GM21423 (cell line): ENCODE measurements at regions not wholly inside any gene's neighbourhood (a gene's known extent, or its start where the extent isn't known, plus 50 kb on each side); places are given as distances from the start of the nearest gene placed in this dataset.

Source experiments
- ATAC-seq: cut with Tn5 transposase; IDR thresholded peaks from one replicate; pipeline ENCODE4 v1.9.1; 2021; ENCODE audit warnings: mild to moderate bottlenecking, moderate library complexity; ENCODE audit not compliant: unreplicated experiment

- no peak for ATAC-seq
Observed at GRCh38 chrX:39950018-39950688, 147.6 kb downstream of the BCOR start.

GRCh38 chrX:39952989-39953388 lies 144.8 kb downstream of the BCOR start:
- no peak for ATAC-seq

- ATAC-seq, result no peak
Observed at GRCh38 chrX:39953879-39954278, 143.9 kb downstream of the BCOR start.

GRCh38 chrX:39954851-39955250 lies 142.9 kb downstream of the BCOR start:
- no peak for ATAC-seq

- no peak for ATAC-seq
Observed at GRCh38 chrX:39955625-39956024, 142.1 kb downstream of the BCOR start.

GRCh38 chrX:39956803-39957394 lies 140.9 kb downstream of the BCOR start:
- no peak for ATAC-seq

GRCh38 chrX:39957816-39958566 lies 139.8 kb downstream of the BCOR start:
- no peak for ATAC-seq

- ATAC-seq, result no peak
Observed at GRCh38 chrX:39958850-39959249, 138.9 kb downstream of the BCOR start.

- ATAC-seq, result no peak
Observed at GRCh38 chrX:39960219-39960618, 137.5 kb downstream of the BCOR start.

- no peak for ATAC-seq
Observed at GRCh38 chrX:39961441-39961840, 136.3 kb downstream of the BCOR start.

GRCh38 chrX:39965051-39965573 lies 132.6 kb downstream of the BCOR start:
- no peak for ATAC-seq

- ATAC-seq, result no peak
Observed at GRCh38 chrX:39966176-39966575, 131.6 kb downstream of the BCOR start.

GRCh38 chrX:39967348-39967747 lies 130.4 kb downstream of the BCOR start:
- ATAC-seq, result no peak

GRCh38 chrX:39969099-39969818 lies 128.5 kb downstream of the BCOR start:
- ATAC-seq, result no peak

GRCh38 chrX:39969819-39970504 lies 127.8 kb downstream of the BCOR start:
- no peak for ATAC-seq

- ATAC-seq, result no peak
Observed at GRCh38 chrX:39971760-39972159, 126.0 kb downstream of the BCOR start.

GRCh38 chrX:39972340-39972739 lies 125.4 kb downstream of the BCOR start:
- no peak for ATAC-seq

GRCh38 chrX:39973810-39974209 lies 123.9 kb downstream of the BCOR start:
- no peak for ATAC-seq

- ATAC-seq, result no peak
Observed at GRCh38 chrX:39974270-39974669, 123.5 kb downstream of the BCOR start.

GRCh38 chrX:39975101-39975925 lies 122.4 kb downstream of the BCOR start:
- ATAC-seq, result no peak
